ENCODE measurements at regions not wholly inside any gene's neighbourhood (a gene's known extent, or its start where the extent isn't known, plus 50 kb on each side); places are given as distances from the start of the nearest gene placed in this dataset.

DNA sequence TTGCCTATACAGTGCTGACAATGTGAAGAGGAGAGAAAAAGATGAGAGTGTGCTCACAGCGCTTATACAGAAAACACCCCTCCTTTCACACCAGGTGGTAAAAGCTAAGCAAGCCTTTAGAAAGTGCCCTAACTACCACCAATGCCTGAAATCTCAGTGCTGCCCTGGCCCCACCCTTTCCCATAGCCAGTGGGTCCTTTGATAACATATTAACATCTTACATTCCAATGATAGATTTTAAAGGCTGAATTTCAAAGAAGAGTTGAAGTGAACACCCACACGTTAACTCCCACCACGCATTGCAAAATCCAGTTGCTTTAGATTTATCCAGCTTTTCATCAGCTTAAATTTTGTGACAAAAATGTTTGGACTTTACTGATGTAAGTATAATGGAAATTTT is 58.1 kb upstream of the SSX2IP start:
- TF ChIP-seq CTCF (IDR thresholded peaks at IDR 0.05; ENCODE audit: insufficient read depth, low read length) (no peak), POLR2AphosphoS5 (IDR thresholded peaks at IDR 0.05; ENCODE audit: low read depth) (no peak)

All from HL-60 (cell line).